ENCODE measurements at regions not wholly inside any gene's neighbourhood (a gene's known extent, or its start where the extent isn't known, plus 50 kb on each side); places are given as distances from the start of the nearest gene placed in this dataset.
"Not testable (repeated sequence)": the region's sequence is repeated elsewhere in the genome, so short reads cannot be mapped to it uniquely, and the experiment has no call there.

- Histone ChIP-seq H3K4me3 (replicated peaks; ENCODE audit: low read depth, low read length) (no peak overlapping the region), H3K36me3 (ENCODE audit: control insufficient read depth, insufficient read depth, low read length) (no peaks in the 10 kb centered on the region), H3K27me3 (replicated peaks; ENCODE audit: control insufficient read depth, insufficient read depth, low read length) (peaks cover 1% of the 10 kb centered on the region)
- TF ChIP-seq, protein P1, sequence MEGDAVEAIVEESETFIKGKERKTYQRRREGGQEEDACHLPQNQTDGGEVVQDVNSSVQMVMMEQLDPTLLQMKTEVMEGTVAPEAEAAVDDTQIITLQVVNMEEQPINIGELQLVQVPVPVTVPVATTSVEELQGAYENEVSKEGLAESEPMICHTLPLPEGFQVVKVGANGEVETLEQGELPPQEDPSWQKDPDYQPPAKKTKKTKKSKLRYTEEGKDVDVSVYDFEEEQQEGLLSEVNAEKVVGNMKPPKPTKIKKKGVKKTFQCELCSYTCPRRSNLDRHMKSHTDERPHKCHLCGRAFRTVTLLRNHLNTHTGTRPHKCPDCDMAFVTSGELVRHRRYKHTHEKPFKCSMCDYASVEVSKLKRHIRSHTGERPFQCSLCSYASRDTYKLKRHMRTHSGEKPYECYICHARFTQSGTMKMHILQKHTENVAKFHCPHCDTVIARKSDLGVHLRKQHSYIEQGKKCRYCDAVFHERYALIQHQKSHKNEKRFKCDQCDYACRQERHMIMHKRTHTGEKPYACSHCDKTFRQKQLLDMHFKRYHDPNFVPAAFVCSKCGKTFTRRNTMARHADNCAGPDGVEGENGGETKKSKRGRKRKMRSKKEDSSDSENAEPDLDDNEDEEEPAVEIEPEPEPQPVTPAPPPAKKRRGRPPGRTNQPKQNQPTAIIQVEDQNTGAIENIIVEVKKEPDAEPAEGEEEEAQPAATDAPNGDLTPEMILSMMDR (IDR thresholded peaks at IDR 0.05; ENCODE audit: insufficient read depth, low read length, poor library complexity, severe bottlenecking): no peak
- DNase-seq (ENCODE audit: extremely low read depth, insufficient read length): no peak
These were observed 249.8 kb downstream of the FNDC1 start for GRCh38 chr6:159418997-159419396.

DNA sequence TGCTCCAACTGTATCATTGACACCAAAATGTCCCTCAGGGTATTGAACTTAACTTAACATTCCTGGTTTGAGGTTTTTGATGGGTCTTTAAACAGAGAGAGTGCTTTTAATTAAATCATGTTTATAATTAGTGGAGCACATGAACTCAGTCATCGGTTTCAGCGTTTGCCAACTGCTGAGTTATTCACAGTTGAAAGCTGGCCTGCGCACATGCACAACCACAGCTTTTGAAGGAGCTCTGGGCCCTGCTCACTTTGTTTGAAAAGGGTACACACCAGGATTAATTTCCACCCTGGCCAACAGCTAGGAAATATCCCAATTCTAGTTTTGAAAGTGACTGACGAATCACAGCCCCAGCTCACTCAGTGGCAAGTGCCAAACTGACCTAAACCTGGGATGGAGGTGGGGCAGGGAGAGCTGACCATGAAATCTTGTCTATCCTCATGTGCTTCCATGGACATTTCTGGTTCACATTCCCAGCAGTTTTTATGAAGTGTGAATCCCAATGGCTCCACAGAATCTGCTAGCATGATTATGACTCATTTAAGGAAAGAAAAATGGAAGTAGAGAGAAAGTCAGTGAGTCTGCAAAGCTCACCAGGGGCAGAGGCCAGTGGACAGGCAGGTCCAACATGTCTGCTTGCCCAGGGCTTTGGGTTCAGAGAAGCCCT, 247.8 kb downstream of the FNDC1 start:
- Histone ChIP-seq H3K27me3 (replicated peaks; ENCODE audit: control insufficient read depth, insufficient read depth, low read length) (no peaks in the 10 kb centered on the region; the same call in none of the 2 replicates), H3K4me3 (replicated peaks; ENCODE audit: low read depth, low read length) (no peak overlapping the region), H3K36me3 (ENCODE audit: control insufficient read depth, insufficient read depth, low read length) (no peaks in the 10 kb centered on the region)
- TF ChIP-seq, protein P1 (IDR thresholded peaks at IDR 0.05; ENCODE audit: insufficient read depth, low read length, poor library complexity, severe bottlenecking): no peak
- no peak for DNase-seq (ENCODE audit: extremely low read depth, insufficient read length)

- no peaks in the 10 kb centered on the region for H3K36me3 ChIP-seq (ENCODE audit: control insufficient read depth, insufficient read depth, low read length)
- TF ChIP-seq, protein P1 (IDR thresholded peaks at IDR 0.05; ENCODE audit: insufficient read depth, low read length, poor library complexity, severe bottlenecking): no peak
- H3K27me3 ChIP-seq (replicated peaks; ENCODE audit: control insufficient read depth, insufficient read depth, low read length): no peaks in the 10 kb centered on the region; the same call in 1 of the 2 replicates
- H3K4me3 ChIP-seq (replicated peaks; ENCODE audit: low read depth, low read length): no peak overlapping the region
- no peak for DNase-seq (ENCODE audit: extremely low read depth, insufficient read length)
These were observed 246.3 kb downstream of the FNDC1 start for GRCh38 chr6:159415540-159415939.

DNA sequence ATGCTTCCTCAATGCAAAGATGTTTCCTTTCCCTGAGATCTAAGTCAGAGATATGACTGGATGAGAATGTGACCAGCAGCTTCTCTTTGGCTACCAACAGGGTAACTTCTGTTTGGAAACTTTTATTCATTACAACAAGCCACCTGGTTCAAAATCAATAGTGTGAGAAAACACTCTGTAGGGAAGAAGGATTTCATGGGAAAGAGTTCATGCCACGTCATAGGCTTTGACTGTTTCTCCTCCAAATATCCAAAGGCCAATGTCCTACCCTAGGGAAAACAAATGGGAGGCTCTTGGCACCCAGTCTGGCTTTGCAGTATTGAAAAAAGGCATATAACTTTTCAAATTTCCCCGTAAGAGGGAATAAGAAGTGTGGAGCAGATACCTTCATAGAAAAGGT, 245.5 kb downstream of the FNDC1 start:
- Histone ChIP-seq H3K4me3 (replicated peaks; ENCODE audit: low read depth, low read length) (no peak overlapping the region), H3K36me3 (ENCODE audit: control insufficient read depth, insufficient read depth, low read length) (no peaks in the 10 kb centered on the region), H3K27me3 (replicated peaks; ENCODE audit: control insufficient read depth, insufficient read depth, low read length) (no peaks in the 10 kb centered on the region; the same call in 1 of the 2 replicates)
- DNase-seq (ENCODE audit: extremely low read depth, insufficient read length): no peak
- TF ChIP-seq, protein P1 (IDR thresholded peaks at IDR 0.05; ENCODE audit: insufficient read depth, low read length, poor library complexity, severe bottlenecking): no peak

DNA sequence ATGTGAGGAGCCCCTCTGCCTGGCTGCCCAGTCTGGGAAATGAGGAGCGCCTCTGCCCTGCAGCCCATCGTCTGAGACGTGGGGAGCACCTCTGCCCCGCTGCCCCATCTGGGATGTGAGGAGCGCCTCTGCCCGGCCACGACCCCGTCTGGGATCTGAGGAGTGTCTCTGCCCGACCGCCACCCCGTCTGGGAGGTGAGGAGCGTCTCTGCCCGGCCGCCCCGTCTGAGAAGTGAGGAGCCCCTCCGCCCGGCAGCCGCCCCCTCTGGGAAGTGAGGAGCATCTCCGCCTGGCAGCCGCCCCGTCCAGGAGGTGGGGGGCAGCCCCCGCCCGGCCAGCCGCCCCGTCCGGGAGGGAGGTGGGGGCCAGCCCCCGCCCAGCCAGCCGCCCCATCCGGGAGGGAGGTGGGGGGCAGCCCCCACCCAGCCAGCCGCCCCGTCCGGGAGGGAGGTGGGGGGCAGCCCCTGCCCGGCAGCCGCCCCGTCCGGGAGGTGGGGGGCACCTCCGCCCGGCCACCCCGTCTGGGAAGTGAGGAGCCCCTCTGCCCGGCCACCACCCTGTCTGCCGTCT, 238.1 kb downstream of the FNDC1 start:
- not testable (repeated sequence) for H3K36me3 ChIP-seq (ENCODE audit: control insufficient read depth, insufficient read depth, low read length); DNase-seq (ENCODE audit: extremely low read depth, insufficient read length); H3K27me3 ChIP-seq (replicated peaks; ENCODE audit: control insufficient read depth, insufficient read depth, low read length); H3K4me3 ChIP-seq (replicated peaks; ENCODE audit: low read depth, low read length)

- H3K36me3 ChIP-seq (ENCODE audit: control insufficient read depth, insufficient read depth, low read length): no peaks in the 10 kb centered on the region
- TF ChIP-seq, protein P1 (IDR thresholded peaks at IDR 0.05; ENCODE audit: insufficient read depth, low read length, poor library complexity, severe bottlenecking): no peak
- no peaks in the 10 kb centered on the region for H3K27me3 ChIP-seq (replicated peaks; ENCODE audit: control insufficient read depth, insufficient read depth, low read length)
- no peak overlapping the region for H3K4me3 ChIP-seq (replicated peaks; ENCODE audit: low read depth, low read length)
- DNase-seq (ENCODE audit: extremely low read depth, insufficient read length): no peak
These were observed 235.1 kb downstream of the FNDC1 start for GRCh38 chr6:159404296-159404695.
